ENCODE measurements at regions not wholly inside any gene's neighbourhood (a gene's known extent, or its start where the extent isn't known, plus 50 kb on each side); places are given as distances from the start of the nearest gene placed in this dataset.

- TF ChIP-seq, protein P1, sequence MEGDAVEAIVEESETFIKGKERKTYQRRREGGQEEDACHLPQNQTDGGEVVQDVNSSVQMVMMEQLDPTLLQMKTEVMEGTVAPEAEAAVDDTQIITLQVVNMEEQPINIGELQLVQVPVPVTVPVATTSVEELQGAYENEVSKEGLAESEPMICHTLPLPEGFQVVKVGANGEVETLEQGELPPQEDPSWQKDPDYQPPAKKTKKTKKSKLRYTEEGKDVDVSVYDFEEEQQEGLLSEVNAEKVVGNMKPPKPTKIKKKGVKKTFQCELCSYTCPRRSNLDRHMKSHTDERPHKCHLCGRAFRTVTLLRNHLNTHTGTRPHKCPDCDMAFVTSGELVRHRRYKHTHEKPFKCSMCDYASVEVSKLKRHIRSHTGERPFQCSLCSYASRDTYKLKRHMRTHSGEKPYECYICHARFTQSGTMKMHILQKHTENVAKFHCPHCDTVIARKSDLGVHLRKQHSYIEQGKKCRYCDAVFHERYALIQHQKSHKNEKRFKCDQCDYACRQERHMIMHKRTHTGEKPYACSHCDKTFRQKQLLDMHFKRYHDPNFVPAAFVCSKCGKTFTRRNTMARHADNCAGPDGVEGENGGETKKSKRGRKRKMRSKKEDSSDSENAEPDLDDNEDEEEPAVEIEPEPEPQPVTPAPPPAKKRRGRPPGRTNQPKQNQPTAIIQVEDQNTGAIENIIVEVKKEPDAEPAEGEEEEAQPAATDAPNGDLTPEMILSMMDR (IDR thresholded peaks at IDR 0.05) = no peak
- no peak for TF ChIP-seq POLR2A (IDR thresholded peaks at IDR 0.05)
- no peak for TF ChIP-seq EP300 (IDR thresholded peaks at IDR 0.05; ENCODE audit: low read depth)
- TF ChIP-seq POLR2AphosphoS5 (IDR thresholded peaks at IDR 0.05) = no peak
These were observed 107.1 kb downstream of the HSPH1 start for GRCh38 chr13:31054632-31055031.

Data from transverse colon (tissue), 4 donors.